Lung (tissue), 11 donors: ENCODE measurements at regions not wholly inside any gene's neighbourhood (a gene's known extent, or its start where the extent isn't known, plus 50 kb on each side); places are given as distances from the start of the nearest gene placed in this dataset.

Experiments
- ATAC-seq: fragments of 200-7000 bp; cut with Tn5 transposase; one replicate; pipeline ENCODE4 v1.9.1; 2020; ENCODE audit warnings: moderate number of reproducible peaks; ENCODE audit not compliant: insufficient read depth, low FRiP score
- DNase-seq, 3 donors: peaks; one replicate each; pipeline ENCODE4 v3.0.0-alpha.2; 2013 to 2017
- H3K27ac ChIP-seq, 2 donors: one replicate each; pipeline ENCODE4 v1.5.1; 2013; ENCODE audit warnings: mild to moderate bottlenecking in 2 of 2, moderate library complexity in 2 of 2, control low read depth in 1 of 2, inconsistent platforms in 1 of 2, low read depth in 1 of 2, low read length in 1 of 2
- H3K27me3 ChIP-seq, 3 donors: one replicate each; pipeline ENCODE4 v1.5.1; 2013; ENCODE audit warnings: low read length in 2 of 3; ENCODE audit not compliant: control insufficient read depth in 3 of 3, insufficient read depth in 3 of 3
- H3K36me3 ChIP-seq, 4 donors: one replicate each; pipeline ENCODE4 v1.5.1; 2013; ENCODE audit warnings: low read length in 4 of 4, mild to moderate bottlenecking in 1 of 4, moderate library complexity in 1 of 4; ENCODE audit not compliant: control insufficient read depth in 4 of 4, insufficient read depth in 4 of 4
- H3K4me1 ChIP-seq, 5 donors: one replicate each; pipeline ENCODE4 v1.5.1; 2013; ENCODE audit warnings: low read length in 5 of 5, mild to moderate bottlenecking in 2 of 5, moderate library complexity in 1 of 5; ENCODE audit not compliant: control insufficient read depth in 5 of 5, insufficient read depth in 5 of 5
- H3K4me3 ChIP-seq: one replicate; pipeline ENCODE4 v1.5.1; 2013; ENCODE audit warnings: mild to moderate bottlenecking, control low read depth, moderate library complexity
- H3K9ac ChIP-seq, 2 donors: one replicate each; pipeline ENCODE4 v1.5.1; 2013; ENCODE audit warnings: low read length in 2 of 2, control low read depth in 1 of 2; ENCODE audit not compliant: insufficient read depth in 1 of 2
- H3K9me3 ChIP-seq, 4 donors: one replicate each; pipeline ENCODE4 v1.5.1; 2013; ENCODE audit warnings: low read length in 3 of 4, mild to moderate bottlenecking in 1 of 4, moderate library complexity in 1 of 4; ENCODE audit not compliant: control insufficient read depth in 4 of 4, insufficient read depth in 3 of 4
- CTCF ChIP-seq: IDR thresholded peaks from 2 replicates; pipeline ENCODE4 v1.5.1; 2012; ENCODE audit warnings: mild to moderate bottlenecking; ENCODE audit errors: control extremely low read depth, extremely low read depth
- WGBS, 2 donors: extraction: QIAGEN DNeasy Blood & Tissue Kit; methylation state at CpG; one replicate each; pipeline ENCODE4 v1.1.7; 2013; 5-methylcytosine and 5-hydroxymethylcytosine counted together
- donor health status: control.
- donor health status: control.
- donor health status: Bipolar disorder and iron deficiency.
- donor health status: healthy.
- donor health status: DM: yes; HTN: yes; CAD: no.

GRCh38 chr6:144729502-144729901, 444.4 kb downstream of the UTRN start:
- TF ChIP-seq CTCF: no peak
- no peak for ATAC-seq
- no peaks in the 10 kb centered on the region for H3K9me3 ChIP-seq
- no peak overlapping the region for H3K4me3 ChIP-seq
- H3K27ac ChIP-seq: no peak overlapping the region
- no peaks in the 10 kb centered on the region for H3K4me1 ChIP-seq
- no peak for DNase-seq
- 84 to 87% methylated on average over 3 of the region's 3 CpGs for WGBS, 2 donors
- H3K9ac ChIP-seq: no peak overlapping the region
- no peaks in the 10 kb centered on the region for H3K27me3 ChIP-seq
- H3K36me3 ChIP-seq: peaks cover 2 to 13% (median 11%) of the 10 kb centered on the region in 4 donors

- H3K36me3 ChIP-seq: peaks cover 3 to 13% (median 11%) of the 10 kb centered on the region in 4 donors
- no peaks in the 10 kb centered on the region for H3K9me3 ChIP-seq
- 72 to 92% methylated on average over 5 of the region's 5 CpGs for WGBS, 2 donors
- H3K4me3 ChIP-seq: no peak overlapping the region
- H3K9ac ChIP-seq: no peak overlapping the region
- ATAC-seq: no peak
- H3K27ac ChIP-seq: no peak overlapping the region
- no peaks in the 10 kb centered on the region for H3K4me1 ChIP-seq
- H3K27me3 ChIP-seq: no peaks in the 10 kb centered on the region
- TF ChIP-seq CTCF: no peak
- peak in 2 of 3 donors; percentile 32 to 65 for DNase-seq
These were observed 445.0 kb downstream of the UTRN start for GRCh38 chr6:144730088-144730645.

- no peak for TF ChIP-seq CTCF
- Histone ChIP-seq H3K36me3 (peaks cover 4 to 13% (median 11%) of the 10 kb centered on the region in 4 donors), H3K27me3 (no peaks in the 10 kb centered on the region), H3K9ac (no peak overlapping the region), H3K27ac (no peak overlapping the region), H3K4me3 (no peak overlapping the region), H3K4me1 (no peaks in the 10 kb centered on the region), H3K9me3 (no peaks in the 10 kb centered on the region)
- no peak for DNase-seq
- no peak for ATAC-seq
- 89% methylated on average over 3 of the region's 3 CpGs for WGBS, 2 donors
These were observed 446.1 kb downstream of the UTRN start for GRCh38 chr6:144731229-144731628.

GRCh38 chr6:144736763-144737162, 451.6 kb downstream of the UTRN start:
- DNase-seq (no peak), ATAC-seq (no peak)
- no peaks in the 10 kb centered on the region for H3K27me3 ChIP-seq
- H3K36me3 ChIP-seq: peaks cover 4 to 10% (median 7%) of the 10 kb centered on the region in 4 donors
- H3K4me1 ChIP-seq: no peaks in the 10 kb centered on the region
- WGBS, 2 donors: 94 to 98% methylated on average over 6 of the region's 6 CpGs
- no peaks in the 10 kb centered on the region for H3K9me3 ChIP-seq
- no peak overlapping the region for H3K27ac ChIP-seq
- H3K4me3 ChIP-seq: no peak overlapping the region
- TF ChIP-seq CTCF: no peak
- no peak overlapping the region for H3K9ac ChIP-seq
